ENCODE measurements at regions not wholly inside any gene's neighbourhood (a gene's known extent, or its start where the extent isn't known, plus 50 kb on each side); places are given as distances from the start of the nearest gene placed in this dataset.

- H3K27me3 Mint-ChIP-seq: no peaks in the 10 kb centered on the region
- H3K4me3 Mint-ChIP-seq: no peak overlapping the region
- H3K27ac Mint-ChIP-seq: no peak overlapping the region
- intact Hi-C loops (cut with micrococcal nuclease): no loop called here
- peaks cover under 1% of the 10 kb centered on the region for H3K9me3 Mint-ChIP-seq
- no peaks in the 10 kb centered on the region for H3K36me3 Mint-ChIP-seq (ENCODE audit: low read depth)
- H3K4me1 Mint-ChIP-seq (ENCODE audit: low read depth): no peaks in the 10 kb centered on the region
These were observed 92.3 kb downstream of the GYPC start for GRCh38 chr2:126748188-126748760.

GRCh38 chr2:126748929-126749518 is 93.1 kb downstream of the GYPC start:
- H3K27ac Mint-ChIP-seq: no peak overlapping the region
- H3K4me1 Mint-ChIP-seq (ENCODE audit: low read depth): no peaks in the 10 kb centered on the region

GRCh38 chr2:126749537-126749936 is 93.6 kb downstream of the GYPC start:
- Mint-ChIP-seq H3K27ac (no peak overlapping the region), H3K27me3 (no peaks in the 10 kb centered on the region), H3K9me3 (no peaks in the 10 kb centered on the region), H3K36me3 (ENCODE audit: low read depth) (no peaks in the 10 kb centered on the region), H3K4me3 (no peak overlapping the region), H3K4me1 (ENCODE audit: low read depth) (no peaks in the 10 kb centered on the region)
- intact Hi-C loops (cut with micrococcal nuclease): no loop called here

More at GRCh38 chr2:126748929-126749518, 93.1 kb downstream of the GYPC start:
- intact Hi-C loops (cut with micrococcal nuclease): no loop called here
- H3K9me3 Mint-ChIP-seq: no peaks in the 10 kb centered on the region
- H3K36me3 Mint-ChIP-seq (ENCODE audit: low read depth): no peaks in the 10 kb centered on the region
- no peaks in the 10 kb centered on the region for H3K27me3 Mint-ChIP-seq
- H3K4me3 Mint-ChIP-seq: no peak overlapping the region

GRCh38 chr2:126750506-126750905 is 94.5 kb downstream of the GYPC start:
- peaks cover 2% of the 10 kb centered on the region for H3K9me3 Mint-ChIP-seq
- no peaks in the 10 kb centered on the region for H3K27me3 Mint-ChIP-seq
- H3K36me3 Mint-ChIP-seq (ENCODE audit: low read depth): no peaks in the 10 kb centered on the region
- intact Hi-C loops (cut with micrococcal nuclease): no loop called here
- no peaks in the 10 kb centered on the region for H3K4me1 Mint-ChIP-seq (ENCODE audit: low read depth)
- no peak overlapping the region for H3K27ac Mint-ChIP-seq
- H3K4me3 Mint-ChIP-seq: no peak overlapping the region

GRCh38 chr2:126751477-126751876 is 95.5 kb downstream of the GYPC start:
- Mint-ChIP-seq H3K4me1 (ENCODE audit: low read depth) (peaks cover 7% of the 10 kb centered on the region), H3K4me3 (no peak overlapping the region), H3K36me3 (ENCODE audit: low read depth) (no peaks in the 10 kb centered on the region), H3K27ac (no peak overlapping the region), H3K9me3 (peaks cover 11% of the 10 kb centered on the region), H3K27me3 (no peaks in the 10 kb centered on the region)
- intact Hi-C loops (cut with micrococcal nuclease): no loop called here

GRCh38 chr2:126752876-126753275 is 96.9 kb downstream of the GYPC start:
- intact Hi-C loops (cut with micrococcal nuclease): no loop called here
- no peak overlapping the region for H3K4me3 Mint-ChIP-seq
- H3K36me3 Mint-ChIP-seq (ENCODE audit: low read depth): no peaks in the 10 kb centered on the region
- no peaks in the 10 kb centered on the region for H3K27me3 Mint-ChIP-seq
- peaks cover 7% of the 10 kb centered on the region for H3K4me1 Mint-ChIP-seq (ENCODE audit: low read depth)
- H3K27ac Mint-ChIP-seq: no peak overlapping the region
- H3K9me3 Mint-ChIP-seq: peaks cover 22% of the 10 kb centered on the region

GRCh38 chr2:126753501-126754212 is 97.7 kb downstream of the GYPC start:
- no peaks in the 10 kb centered on the region for H3K27me3 Mint-ChIP-seq
- peaks cover 7% of the 10 kb centered on the region for H3K4me1 Mint-ChIP-seq (ENCODE audit: low read depth)
- H3K27ac Mint-ChIP-seq: no peak overlapping the region
- peaks cover 22% of the 10 kb centered on the region for H3K9me3 Mint-ChIP-seq
- intact Hi-C loops (cut with micrococcal nuclease): no loop called here
- no peaks in the 10 kb centered on the region for H3K36me3 Mint-ChIP-seq (ENCODE audit: low read depth)
- H3K4me3 Mint-ChIP-seq: no peak overlapping the region

- Mint-ChIP-seq H3K27me3 (no peaks in the 10 kb centered on the region), H3K9me3 (peaks cover 22% of the 10 kb centered on the region), H3K36me3 (ENCODE audit: low read depth) (no peaks in the 10 kb centered on the region), H3K27ac (no peak overlapping the region), H3K4me1 (ENCODE audit: low read depth) (peaks cover 7% of the 10 kb centered on the region), H3K4me3 (no peak overlapping the region)
- intact Hi-C loops (cut with micrococcal nuclease): no loop called here
These were observed 98.5 kb downstream of the GYPC start for GRCh38 chr2:126754240-126755004.

- Mint-ChIP-seq H3K9me3 (peaks cover 22% of the 10 kb centered on the region), H3K4me3 (no peak overlapping the region), H3K27me3 (no peaks in the 10 kb centered on the region), H3K36me3 (ENCODE audit: low read depth) (no peaks in the 10 kb centered on the region), H3K4me1 (ENCODE audit: low read depth) (peaks cover 7% of the 10 kb centered on the region), H3K27ac (no peak overlapping the region)
- intact Hi-C loops (cut with micrococcal nuclease): no loop called here
These were observed 100.2 kb downstream of the GYPC start for GRCh38 chr2:126756125-126756524.

GRCh38 chr2:126761256-126761980 is 105.5 kb downstream of the GYPC start:
- intact Hi-C loops (cut with micrococcal nuclease): no loop called here
- Mint-ChIP-seq H3K27me3 (peaks cover 1% of the 10 kb centered on the region), H3K4me1 (ENCODE audit: low read depth) (peaks cover 15% of the 10 kb centered on the region), H3K4me3 (no peak overlapping the region), H3K36me3 (ENCODE audit: low read depth) (no peaks in the 10 kb centered on the region), H3K27ac (no peak overlapping the region), H3K9me3 (peaks cover 12% of the 10 kb centered on the region)

- Mint-ChIP-seq H3K4me1 (ENCODE audit: low read depth) (peaks cover 15% of the 10 kb centered on the region), H3K27ac (no peak overlapping the region), H3K27me3 (peaks cover 3% of the 10 kb centered on the region), H3K36me3 (ENCODE audit: low read depth) (no peaks in the 10 kb centered on the region), H3K9me3 (peaks cover 7% of the 10 kb centered on the region), H3K4me3 (no peak overlapping the region)
- intact Hi-C loops (cut with micrococcal nuclease): no loop called here
These were observed 106.3 kb downstream of the GYPC start for GRCh38 chr2:126761981-126762878.

GRCh38 chr2:126764686-126765265 is 108.8 kb downstream of the GYPC start:
- peaks cover 5% of the 10 kb centered on the region for H3K27me3 Mint-ChIP-seq
- H3K4me3 Mint-ChIP-seq: no peak overlapping the region
- no peak overlapping the region for H3K27ac Mint-ChIP-seq
- no peaks in the 10 kb centered on the region for H3K9me3 Mint-ChIP-seq
- intact Hi-C loops (cut with micrococcal nuclease): no loop called here
- peaks cover 15% of the 10 kb centered on the region for H3K4me1 Mint-ChIP-seq (ENCODE audit: low read depth)
- H3K36me3 Mint-ChIP-seq (ENCODE audit: low read depth): no peaks in the 10 kb centered on the region

GRCh38 chr2:126765395-126765794 is 109.4 kb downstream of the GYPC start:
- H3K4me1 Mint-ChIP-seq (ENCODE audit: low read depth): peaks cover 15% of the 10 kb centered on the region
- no peak overlapping the region for H3K27ac Mint-ChIP-seq
- no peak overlapping the region for H3K4me3 Mint-ChIP-seq
- H3K9me3 Mint-ChIP-seq: no peaks in the 10 kb centered on the region
- H3K27me3 Mint-ChIP-seq: peaks cover 7% of the 10 kb centered on the region
- intact Hi-C loops (cut with micrococcal nuclease): no loop called here
- no peaks in the 10 kb centered on the region for H3K36me3 Mint-ChIP-seq (ENCODE audit: low read depth)
